Left ventricle myocardium inferior (tissue), 1 donor: ENCODE measurements at regions not wholly inside any gene's neighbourhood (a gene's known extent, or its start where the extent isn't known, plus 50 kb on each side); places are given as distances from the start of the nearest gene placed in this dataset.

ENCODE experiments used
- DNase-seq: peaks from one replicate; pipeline ENCODE4 v3.0.0-alpha.2; 2020
- H3K27ac ChIP-seq: fragments of 200-600 bp; replicated peaks from 2 replicates; pipeline ENCODE4 v1.8.0; 2021
- H3K27me3 ChIP-seq: fragments of 200-600 bp; 2 replicates; pipeline ENCODE4 v1.8.0; 2021; ENCODE audit warnings: low read depth
- H3K36me3 ChIP-seq: fragments of 200-600 bp; 2 replicates; pipeline ENCODE4 v1.8.0; 2021
- H3K4me1 ChIP-seq: fragments of 200-600 bp; 2 replicates; pipeline ENCODE4 v1.8.0; 2021
- H3K4me3 ChIP-seq: fragments of 200-600 bp; 2 replicates; pipeline ENCODE4 v1.8.0; 2021; ENCODE audit warnings: mild to moderate bottlenecking, moderate library complexity
- H3K9me3 ChIP-seq: fragments of 200-600 bp; replicated peaks from 2 replicates; pipeline ENCODE4 v1.8.0; 2021
- CTCF ChIP-seq: fragments of 200-600 bp; IDR thresholded peaks from 2 replicates; pipeline ENCODE4 v1.8.0; 2021; ENCODE audit warnings: antibody characterized with exemption, mild to moderate bottlenecking, borderline replicate concordance
- intact Hi-C: fragments of 100-400 bp; cut with micrococcal nuclease; formaldehyde crosslinking; loops from one replicate; pipeline ENCODE4 v1.11.0; 2022
- donor health status: DM: no; HTN: yes; CAD: no; lungs with severe emphysema.

- H3K36me3 ChIP-seq: no peaks in the 10 kb centered on the region
- H3K27ac ChIP-seq: no peak overlapping the region
- TF ChIP-seq CTCF: no peak
- intact Hi-C loops: no loop called here
- H3K9me3 ChIP-seq: no peaks in the 10 kb centered on the region
- H3K4me1 ChIP-seq: peaks cover 64% of the 10 kb centered on the region
- H3K27me3 ChIP-seq: no peaks in the 10 kb centered on the region
- DNase-seq: no peak
- no peak overlapping the region for H3K4me3 ChIP-seq
Observed at GRCh38 chr1:232529747-232530146, 100.2 kb downstream of the SIPA1L2 start.

DNA sequence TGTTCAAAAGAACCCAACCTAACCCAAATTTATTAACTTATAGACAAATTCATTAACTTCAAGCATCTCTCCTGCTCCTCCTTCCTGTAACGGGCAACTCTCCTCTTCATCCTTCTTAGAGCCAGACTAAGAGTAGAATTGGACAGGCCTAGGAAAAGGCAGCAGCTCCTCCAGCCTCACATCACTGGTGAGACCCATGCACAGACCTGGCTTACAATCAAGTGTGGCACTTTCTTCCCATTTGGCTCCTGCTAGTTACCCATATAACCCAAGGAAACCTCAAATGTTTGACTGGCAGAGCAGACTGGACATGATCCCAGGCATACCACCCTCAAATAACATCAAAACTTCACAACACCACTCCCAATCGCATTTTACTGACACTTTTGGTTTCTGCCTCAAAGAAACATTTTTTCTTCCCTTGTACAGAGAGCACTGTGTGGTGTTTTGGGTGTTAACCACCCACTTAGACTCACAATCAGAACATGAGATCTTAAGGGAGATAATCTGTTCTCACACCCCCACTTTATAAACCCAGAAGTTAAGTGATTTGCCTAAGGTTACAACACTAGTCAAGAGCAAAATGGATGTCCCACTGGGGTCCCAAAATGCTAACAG lies 101.4 kb downstream of the SIPA1L2 start:
- no peaks in the 10 kb centered on the region for H3K27me3 ChIP-seq
- intact Hi-C loops: no loop called here
- peaks cover 61% of the 10 kb centered on the region for H3K4me1 ChIP-seq

GRCh38 chr1:232524056-232524455 lies 105.9 kb downstream of the SIPA1L2 start:
- DNase-seq: no peak
- Histone ChIP-seq H3K27ac (no peak overlapping the region), H3K27me3 (no peaks in the 10 kb centered on the region), H3K4me3 (no peak overlapping the region), H3K36me3 (no peaks in the 10 kb centered on the region), H3K4me1 (peaks cover 69% of the 10 kb centered on the region), H3K9me3 (no peaks in the 10 kb centered on the region)
- intact Hi-C loops: no loop called here
- TF ChIP-seq CTCF: no peak

More for the DNA sequence above, 101.4 kb downstream of the SIPA1L2 start:
- H3K9me3 ChIP-seq: no peaks in the 10 kb centered on the region
- H3K27ac ChIP-seq: no peak overlapping the region
- H3K36me3 ChIP-seq: no peaks in the 10 kb centered on the region
- no peak overlapping the region for H3K4me3 ChIP-seq
- DNase-seq: no peak
- TF ChIP-seq CTCF: no peak

DNA sequence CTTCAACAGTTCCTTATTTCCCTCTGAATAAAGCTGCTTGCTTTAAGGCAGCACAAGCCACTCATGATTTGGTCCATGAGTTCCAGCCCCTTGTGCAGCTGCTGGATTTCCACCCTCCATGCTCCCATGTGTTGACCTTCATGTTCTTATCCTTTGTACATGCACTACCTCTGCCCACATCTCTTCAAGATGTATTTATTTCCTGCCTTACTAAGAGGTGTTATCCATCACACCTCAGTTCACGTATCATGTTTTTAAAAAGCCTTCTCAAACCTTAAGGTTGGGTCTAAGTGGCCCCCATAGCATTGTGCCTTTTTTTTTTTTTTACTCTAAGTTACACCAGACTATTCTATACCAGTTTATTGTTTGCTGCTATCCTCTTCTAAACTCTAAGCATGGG lies 107.7 kb downstream of the SIPA1L2 start:
- DNase-seq: no peak
- no peak for TF ChIP-seq CTCF
- H3K4me1 ChIP-seq: peaks cover 63% of the 10 kb centered on the region
- H3K27ac ChIP-seq: no peak overlapping the region
- H3K9me3 ChIP-seq: no peaks in the 10 kb centered on the region
- H3K4me3 ChIP-seq: no peak overlapping the region
- no peaks in the 10 kb centered on the region for H3K36me3 ChIP-seq
- intact Hi-C loops: no loop called here
- H3K27me3 ChIP-seq: no peaks in the 10 kb centered on the region

GRCh38 chr1:232521660-232522059 lies 108.3 kb downstream of the SIPA1L2 start:
- no peak overlapping the region for H3K4me3 ChIP-seq
- TF ChIP-seq CTCF: no peak
- DNase-seq: no peak
- intact Hi-C loops: no loop called here
- peaks cover 58% of the 10 kb centered on the region for H3K4me1 ChIP-seq
- H3K36me3 ChIP-seq: no peaks in the 10 kb centered on the region
- H3K27me3 ChIP-seq: no peaks in the 10 kb centered on the region
- no peaks in the 10 kb centered on the region for H3K9me3 ChIP-seq
- no peak overlapping the region for H3K27ac ChIP-seq
